ENCODE measurements at regions not wholly inside any gene's neighbourhood (a gene's known extent, or its start where the extent isn't known, plus 50 kb on each side); places are given as distances from the start of the nearest gene placed in this dataset.
A peak's percentile ranks its signal among the peaks of the same experiment; 100 is the strongest.

DNA sequence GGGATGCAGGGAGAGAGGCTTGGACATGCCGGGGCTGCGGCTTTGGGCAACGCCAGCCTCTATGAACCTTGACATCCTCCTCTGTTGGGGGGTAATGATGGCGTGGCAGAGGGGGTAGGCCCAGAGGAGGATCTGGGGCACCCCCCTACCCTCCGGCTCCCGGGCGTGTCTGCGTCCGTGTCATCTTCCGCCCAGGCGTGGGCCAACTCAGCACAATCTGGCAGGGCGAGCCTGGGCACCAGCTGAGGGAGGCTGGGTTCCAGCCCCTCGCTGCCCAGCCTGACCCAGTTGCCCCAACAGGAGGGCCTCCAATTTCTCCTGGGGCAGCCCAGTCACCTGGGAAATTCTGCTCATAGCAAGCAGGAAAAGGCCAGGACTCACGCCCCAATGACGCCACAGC, 62.9 kb upstream of the IL17B start:
- H3K27me3 ChIP-seq (ENCODE audit: low read depth), result no peaks in the 10 kb centered on the region
- TF ChIP-seq, protein P1, sequence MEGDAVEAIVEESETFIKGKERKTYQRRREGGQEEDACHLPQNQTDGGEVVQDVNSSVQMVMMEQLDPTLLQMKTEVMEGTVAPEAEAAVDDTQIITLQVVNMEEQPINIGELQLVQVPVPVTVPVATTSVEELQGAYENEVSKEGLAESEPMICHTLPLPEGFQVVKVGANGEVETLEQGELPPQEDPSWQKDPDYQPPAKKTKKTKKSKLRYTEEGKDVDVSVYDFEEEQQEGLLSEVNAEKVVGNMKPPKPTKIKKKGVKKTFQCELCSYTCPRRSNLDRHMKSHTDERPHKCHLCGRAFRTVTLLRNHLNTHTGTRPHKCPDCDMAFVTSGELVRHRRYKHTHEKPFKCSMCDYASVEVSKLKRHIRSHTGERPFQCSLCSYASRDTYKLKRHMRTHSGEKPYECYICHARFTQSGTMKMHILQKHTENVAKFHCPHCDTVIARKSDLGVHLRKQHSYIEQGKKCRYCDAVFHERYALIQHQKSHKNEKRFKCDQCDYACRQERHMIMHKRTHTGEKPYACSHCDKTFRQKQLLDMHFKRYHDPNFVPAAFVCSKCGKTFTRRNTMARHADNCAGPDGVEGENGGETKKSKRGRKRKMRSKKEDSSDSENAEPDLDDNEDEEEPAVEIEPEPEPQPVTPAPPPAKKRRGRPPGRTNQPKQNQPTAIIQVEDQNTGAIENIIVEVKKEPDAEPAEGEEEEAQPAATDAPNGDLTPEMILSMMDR (IDR thresholded peaks at IDR 0.05), result no peak

DNA sequence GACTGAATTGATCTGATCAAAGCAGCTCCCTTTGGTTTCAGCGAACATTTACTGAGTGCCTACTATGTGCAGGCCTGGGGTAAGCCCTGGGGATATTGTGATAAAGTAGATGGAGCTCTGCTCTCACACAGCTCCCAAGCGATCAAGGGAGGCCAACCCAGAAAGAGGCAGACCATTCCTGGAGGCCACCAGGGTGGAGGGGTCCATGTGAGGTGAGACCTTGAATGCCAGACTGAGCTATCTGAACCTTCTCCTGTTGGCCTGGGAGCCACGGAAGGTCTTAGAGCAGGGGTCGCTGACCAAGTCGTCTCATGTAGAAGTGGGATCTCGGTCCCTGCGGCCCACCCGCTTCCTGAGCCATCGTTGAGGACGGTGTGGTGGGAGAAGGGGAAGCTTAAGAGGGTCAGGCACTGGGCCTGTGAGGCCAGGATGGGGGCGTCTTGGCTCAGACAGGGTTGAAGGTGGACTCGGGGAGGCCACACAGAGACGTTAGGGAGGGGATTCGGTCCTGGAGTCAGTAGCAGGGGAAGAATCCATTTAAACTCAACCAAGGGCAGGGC, 62.2 kb upstream of the IL17B start:
- DNase-seq (no peak), ATAC-seq (no peak)
- Histone ChIP-seq H3K27me3 (ENCODE audit: low read depth) (no peaks in the 10 kb centered on the region), H3K27ac (no peak overlapping the region), H3K9me3 (no peaks in the 10 kb centered on the region), H3K36me3 (no peaks in the 10 kb centered on the region), H3K4me1 (peaks cover 33% of the 10 kb centered on the region), H3K4me3 (no peak overlapping the region)
- TF ChIP-seq, protein P1 (IDR thresholded peaks at IDR 0.05), result no peak
- intact Hi-C loops (cut with DNase I), result loop anchor here (5.0 kb wide), 1 partner anchor 121 kb away; no protein-coding TSS in a partner anchor

More for the DNA sequence above, 62.9 kb upstream of the IL17B start:
- no peaks in the 10 kb centered on the region for H3K36me3 ChIP-seq
- no peaks in the 10 kb centered on the region for H3K9me3 ChIP-seq
- H3K4me1 ChIP-seq, result peaks cover 30% of the 10 kb centered on the region
- intact Hi-C loops (cut with DNase I), result loop anchor here (5.0 kb wide), 1 partner anchor 120 kb away; no protein-coding TSS in a partner anchor
- ATAC-seq (peak in 1 of 2 donors; percentile 5), DNase-seq (no peak)
- no peak overlapping the region for H3K4me3 ChIP-seq
- H3K27ac ChIP-seq, result no peak overlapping the region

DNA sequence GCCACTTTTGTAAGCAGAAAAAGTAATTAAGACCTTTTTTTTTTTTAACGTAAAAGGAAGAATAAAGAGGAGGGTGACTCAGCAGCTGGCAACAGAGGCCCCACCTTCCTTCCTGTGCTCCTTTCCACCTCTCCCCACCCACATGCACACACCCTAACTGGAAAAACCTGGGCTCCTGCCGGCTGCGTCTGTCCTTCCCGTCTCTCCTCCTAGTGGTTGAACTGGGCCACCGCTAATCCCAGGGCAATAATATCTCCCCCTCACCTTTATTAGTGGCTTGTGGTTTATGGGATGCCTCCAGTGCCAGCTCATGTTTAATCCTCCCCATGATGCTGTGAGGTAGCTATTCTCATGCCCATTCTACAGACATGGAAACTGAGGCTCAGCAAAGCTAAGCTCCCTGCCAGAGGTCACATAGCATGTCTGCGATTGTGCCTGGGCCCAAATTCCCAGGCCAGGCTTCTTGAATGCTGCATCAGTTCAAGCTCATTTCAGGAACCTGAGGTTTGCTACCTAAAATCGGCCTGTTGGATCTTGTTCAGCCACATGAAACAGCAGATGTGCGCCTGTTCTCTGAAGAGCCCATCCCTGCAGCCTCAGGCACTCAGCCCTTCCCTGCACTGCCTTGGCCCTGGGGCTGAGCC, 60.9 kb upstream of the IL17B start:
- ATAC-seq (peak; percentile 50 to 61), DNase-seq (no peak)
- no peaks in the 10 kb centered on the region for H3K9me3 ChIP-seq
- peak overlapping the region; percentile 53 for H3K27ac ChIP-seq
- H3K36me3 ChIP-seq, result no peaks in the 10 kb centered on the region
- no peaks in the 10 kb centered on the region for H3K27me3 ChIP-seq (ENCODE audit: low read depth)
- TF ChIP-seq, protein P1 (IDR thresholded peaks at IDR 0.05), result peak; percentile 30
- H3K4me3 ChIP-seq, result no peak overlapping the region
- H3K4me1 ChIP-seq, result peaks cover 22% of the 10 kb centered on the region
- intact Hi-C loops (cut with DNase I), result loop anchor here (5.0 kb wide), 1 partner anchor 122 kb away; no protein-coding TSS in a partner anchor

DNA sequence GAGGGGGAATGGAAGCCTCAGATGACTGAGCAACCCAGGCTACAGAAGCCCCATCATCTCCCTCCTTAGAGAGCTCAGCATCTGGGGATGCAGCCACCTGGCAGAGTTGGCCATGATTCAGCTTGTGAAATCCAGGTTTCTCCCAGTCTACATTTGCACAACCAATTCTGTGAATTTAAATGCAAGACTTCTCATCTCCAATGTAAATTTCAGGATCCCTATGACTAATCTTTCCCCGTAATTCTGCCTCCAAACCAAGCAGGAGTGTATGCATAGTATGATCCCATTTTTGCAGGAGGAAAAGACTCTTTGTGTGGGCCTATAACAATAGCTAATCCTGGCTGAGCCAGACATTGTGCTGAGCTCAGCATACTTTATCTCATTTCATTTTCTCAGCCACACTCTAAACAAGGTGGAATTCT, 59.6 kb upstream of the IL17B start:
- intact Hi-C loops (cut with DNase I), result no loop called here
- Histone ChIP-seq H3K4me3 (no peak overlapping the region), H3K27ac (no peak overlapping the region), H3K27me3 (ENCODE audit: low read depth) (no peaks in the 10 kb centered on the region), H3K4me1 (peaks cover 22% of the 10 kb centered on the region), H3K36me3 (no peaks in the 10 kb centered on the region), H3K9me3 (no peaks in the 10 kb centered on the region)
- no peak for DNase-seq
- TF ChIP-seq, protein P1 (IDR thresholded peaks at IDR 0.05), result no peak
- no peak for ATAC-seq

DNA sequence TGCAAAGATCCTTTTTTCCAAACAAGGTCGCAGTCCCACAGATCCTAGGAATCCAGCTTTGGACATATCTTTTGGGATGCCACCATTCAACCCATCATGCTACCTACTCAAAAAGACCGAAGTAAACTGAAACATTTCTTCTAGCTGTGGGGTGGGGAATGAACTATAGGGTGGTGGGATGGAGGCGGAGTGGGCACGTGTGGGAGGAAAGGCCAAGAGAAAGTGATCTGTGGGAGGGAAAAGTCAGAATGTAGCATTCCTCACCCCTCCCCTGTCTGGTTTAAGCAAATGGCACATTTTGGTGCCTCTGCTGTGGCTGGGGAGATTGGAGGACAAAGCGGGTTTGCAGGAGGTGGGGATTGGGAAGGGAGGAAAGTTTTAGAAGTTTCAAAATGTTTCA, 59.2 kb upstream of the IL17B start:
- Histone ChIP-seq H3K4me3 (no peak overlapping the region), H3K27me3 (ENCODE audit: low read depth) (no peaks in the 10 kb centered on the region), H3K4me1 (peaks cover 22% of the 10 kb centered on the region), H3K27ac (no peak overlapping the region), H3K36me3 (no peaks in the 10 kb centered on the region), H3K9me3 (no peaks in the 10 kb centered on the region)
- no peak for ATAC-seq
- intact Hi-C loops (cut with DNase I), result no loop called here
- DNase-seq, result no peak
- TF ChIP-seq, protein P1 (IDR thresholded peaks at IDR 0.05), result no peak
